TTC549 (cell line): ENCODE measurements at regions not wholly inside any gene's neighbourhood (a gene's known extent, or its start where the extent isn't known, plus 50 kb on each side); places are given as distances from the start of the nearest gene placed in this dataset.
"Not testable (repeated sequence)": the region's sequence is repeated elsewhere in the genome, so short reads cannot be mapped to it uniquely, and the experiment has no call there.

Experiments used
- FAIRE-seq: peaks from 2 replicates; lab custom pipeline; 2012; peaks lifted over from hg19 to GRCh38; lab: Jason Lieb, UNC

DNA sequence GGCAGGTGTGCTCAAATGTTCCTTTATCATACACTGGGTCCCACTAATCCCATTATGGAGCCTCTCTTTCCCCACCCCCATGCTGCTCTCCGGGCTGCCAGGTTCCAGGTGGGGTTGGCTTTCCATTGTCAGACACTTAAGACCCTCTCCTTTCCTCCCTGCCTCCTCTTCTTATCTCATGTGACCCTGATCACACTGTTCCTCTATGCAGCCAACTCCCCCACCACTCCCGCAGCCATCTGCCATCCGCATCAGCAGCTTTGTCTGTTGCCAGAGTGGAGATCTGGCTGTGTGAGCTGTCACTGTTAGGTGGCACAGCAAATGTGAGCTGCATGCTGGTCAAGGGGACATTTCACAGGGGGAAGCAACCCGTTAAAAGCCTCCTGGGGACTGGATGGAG, 391.4 kb downstream of the TNS3 start:
- no peak for FAIRE-seq

DNA sequence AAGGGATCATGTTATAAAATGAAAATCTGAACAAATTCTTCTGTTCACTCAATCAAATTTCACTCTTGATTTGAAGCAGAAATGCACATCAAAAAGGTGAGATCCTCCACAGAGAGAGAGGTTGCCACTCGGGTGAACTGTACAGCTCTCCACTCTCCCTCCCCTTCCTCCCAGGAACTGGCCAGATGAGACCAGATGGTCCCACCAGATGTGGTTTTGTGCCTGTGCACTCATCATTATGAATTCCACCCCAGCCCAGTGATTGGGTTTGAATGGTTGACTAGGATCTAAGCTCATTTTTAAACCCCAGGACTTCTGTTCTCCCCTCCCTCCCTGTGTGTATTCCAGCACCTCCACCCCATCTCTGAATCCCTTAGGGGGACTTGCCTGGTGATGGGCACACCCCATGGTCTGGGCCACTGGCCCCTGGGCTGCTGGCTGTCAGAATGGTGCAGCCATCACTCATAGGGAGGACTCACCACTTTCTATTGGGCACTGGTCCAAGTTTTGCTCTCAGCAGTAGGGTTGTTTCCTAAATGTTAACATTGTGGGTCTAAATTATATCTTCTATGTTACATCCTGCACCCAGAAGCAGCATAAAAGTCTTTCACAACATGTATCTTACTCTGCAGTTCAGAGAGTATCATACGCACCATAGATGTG, 393.1 kb downstream of the TNS3 start:
- no peak for FAIRE-seq

DNA sequence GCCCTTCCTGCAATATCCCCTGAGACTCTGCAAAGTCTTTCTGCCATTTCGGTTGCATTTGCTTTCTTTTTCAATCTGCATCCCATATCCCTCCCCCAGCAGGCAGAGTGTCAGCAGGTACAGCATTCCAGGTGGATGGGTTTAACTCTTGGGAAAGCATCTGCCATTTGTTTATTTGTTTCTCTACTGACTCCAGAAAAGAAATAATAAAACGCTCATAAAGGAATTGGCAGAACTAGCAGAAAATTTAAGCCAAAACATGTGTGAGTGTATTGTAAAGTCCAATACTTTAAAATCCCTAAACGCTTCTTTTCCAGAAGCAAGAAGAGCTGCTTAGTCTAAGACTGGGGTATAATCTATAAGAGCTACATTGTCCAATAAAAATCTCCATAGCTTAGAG, 393.8 kb downstream of the TNS3 start:
- no peak for FAIRE-seq

DNA sequence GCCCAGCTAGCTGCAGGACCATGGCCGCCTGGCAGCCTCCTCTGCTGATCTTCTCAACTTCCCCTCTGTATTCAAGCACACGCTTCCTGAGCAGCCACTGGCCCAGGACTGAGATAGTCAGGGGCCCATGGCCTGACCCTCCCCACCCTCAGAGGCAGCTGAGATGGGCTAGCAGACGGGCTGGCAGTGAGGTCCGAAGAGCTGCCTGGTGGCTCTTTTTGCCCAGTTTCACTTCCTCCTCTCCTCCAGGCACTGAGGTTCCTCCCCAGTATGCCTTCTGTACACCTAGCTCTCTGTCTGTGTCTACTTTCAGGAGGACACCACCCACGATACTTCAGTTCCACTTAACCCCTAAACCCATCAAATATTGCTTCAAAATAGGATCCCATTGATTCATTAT, 395.6 kb downstream of the TNS3 start:
- no peak for FAIRE-seq

DNA sequence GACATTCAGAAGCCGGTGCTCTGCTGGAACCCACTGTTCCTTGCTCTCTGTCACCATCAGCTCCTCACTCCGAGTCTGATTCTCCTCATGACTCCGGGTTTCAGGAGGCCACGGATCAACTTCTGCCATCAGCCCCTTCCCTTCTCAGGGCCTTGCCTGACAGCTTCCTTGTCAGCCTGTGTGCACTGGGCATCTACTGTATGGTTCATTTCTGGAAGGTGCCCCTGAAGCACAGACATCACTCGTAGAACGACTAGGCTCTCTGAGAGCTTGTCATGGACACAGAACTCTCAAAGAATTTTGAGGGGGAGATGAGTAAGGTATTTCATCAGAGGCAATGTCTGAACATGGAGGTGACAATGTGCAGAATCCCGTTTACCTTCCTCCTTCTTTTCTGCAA, 396.1 kb downstream of the TNS3 start:
- FAIRE-seq = no peak

DNA sequence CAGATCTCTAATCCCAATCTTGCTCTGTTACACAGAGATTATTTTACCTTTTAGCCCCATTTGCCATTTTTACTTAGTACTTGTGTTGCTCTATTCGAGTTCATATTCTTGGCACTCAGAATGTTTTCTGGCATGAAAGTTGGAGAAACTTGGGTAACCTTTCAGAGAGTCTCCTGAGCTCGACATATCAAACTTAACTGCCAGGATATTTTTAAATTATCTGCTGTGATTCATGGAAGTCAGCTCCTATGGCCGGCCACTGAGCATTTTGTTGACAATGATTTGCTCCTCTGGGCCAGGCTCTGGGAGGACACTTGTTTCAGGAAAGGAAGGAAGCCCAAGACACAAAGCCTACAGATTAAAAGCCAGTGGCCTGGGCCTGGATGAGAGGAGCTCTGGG, 396.7 kb downstream of the TNS3 start:
- FAIRE-seq = no peak

DNA sequence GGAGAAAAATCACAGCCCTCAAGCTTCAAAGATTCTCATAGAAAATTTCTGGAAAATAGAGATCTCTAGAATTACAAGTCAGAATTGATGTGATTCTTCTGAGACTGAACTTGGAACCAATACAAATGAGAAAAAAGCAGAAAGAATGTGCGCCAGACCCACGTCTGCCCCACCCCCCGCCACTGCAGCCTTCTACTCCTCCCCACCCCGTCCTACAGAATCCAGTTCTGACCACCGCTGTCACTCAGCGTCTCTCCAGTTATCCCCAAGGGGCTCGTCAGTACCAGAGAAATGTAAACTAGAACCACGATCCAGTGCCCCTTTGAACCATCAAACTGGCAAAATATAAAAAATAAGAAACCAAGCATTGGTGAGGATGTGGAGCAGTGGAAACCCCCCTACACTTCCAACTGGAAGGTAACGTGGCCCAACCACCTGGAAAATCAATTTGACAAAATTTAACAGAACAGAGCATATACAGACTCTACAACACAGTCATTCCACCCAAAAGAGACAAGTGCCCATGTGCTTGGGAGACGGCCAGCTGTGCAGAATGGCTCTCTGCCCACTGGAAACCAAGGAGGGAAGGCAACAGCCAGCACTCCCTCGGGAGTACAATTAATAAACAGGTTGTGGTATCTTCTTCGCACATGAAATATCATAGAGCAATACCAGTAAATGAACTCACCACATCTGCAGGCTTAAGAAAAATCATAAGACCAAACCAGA, 397.9 kb downstream of the TNS3 start:
- FAIRE-seq = no peak

DNA sequence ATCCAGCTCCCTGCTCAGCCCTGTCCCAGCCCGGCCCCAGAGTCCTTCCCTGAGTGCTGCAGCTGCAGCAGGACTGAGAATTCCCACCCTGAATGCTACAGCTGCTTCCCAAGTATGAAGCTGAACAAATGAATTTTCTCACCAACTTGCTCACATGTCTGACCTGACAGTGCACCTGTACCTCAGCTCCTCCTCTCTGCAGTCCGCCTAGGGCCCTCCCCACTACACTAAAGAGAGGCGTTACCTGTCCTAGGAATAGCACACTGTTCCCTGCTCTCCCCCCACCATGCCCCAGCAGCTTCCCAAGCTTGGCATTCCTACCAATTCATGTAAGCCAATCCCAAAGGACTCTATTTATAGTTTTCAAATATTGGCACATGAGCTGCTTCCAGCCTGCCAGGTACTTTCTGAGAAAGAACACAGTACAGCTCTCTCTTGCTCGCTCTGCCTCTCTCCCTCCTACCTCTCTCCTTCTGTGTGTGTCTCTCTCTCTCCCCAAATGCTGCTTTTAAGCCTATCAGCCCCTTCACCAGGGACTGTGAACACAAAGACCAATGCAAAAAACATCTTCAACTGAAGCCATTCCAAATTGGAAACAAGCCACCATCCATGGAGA, 400.1 kb downstream of the TNS3 start:
- FAIRE-seq = no peak

DNA sequence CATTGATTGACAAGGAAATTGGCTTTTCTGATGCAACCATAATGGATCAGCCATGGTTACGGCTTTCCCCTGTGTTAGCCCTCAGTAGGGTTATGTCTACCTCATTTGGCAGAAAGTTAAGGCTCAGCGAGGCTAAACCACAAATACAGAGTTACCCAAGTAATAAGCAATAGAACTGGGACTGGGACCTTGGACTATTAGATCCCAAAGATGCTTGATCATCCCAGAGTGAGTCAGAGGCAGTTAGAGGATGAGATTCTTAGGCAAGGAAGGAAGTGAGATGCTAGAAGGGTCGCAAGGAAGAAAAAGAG, 401.4 kb downstream of the TNS3 start:
- FAIRE-seq = no peak

DNA sequence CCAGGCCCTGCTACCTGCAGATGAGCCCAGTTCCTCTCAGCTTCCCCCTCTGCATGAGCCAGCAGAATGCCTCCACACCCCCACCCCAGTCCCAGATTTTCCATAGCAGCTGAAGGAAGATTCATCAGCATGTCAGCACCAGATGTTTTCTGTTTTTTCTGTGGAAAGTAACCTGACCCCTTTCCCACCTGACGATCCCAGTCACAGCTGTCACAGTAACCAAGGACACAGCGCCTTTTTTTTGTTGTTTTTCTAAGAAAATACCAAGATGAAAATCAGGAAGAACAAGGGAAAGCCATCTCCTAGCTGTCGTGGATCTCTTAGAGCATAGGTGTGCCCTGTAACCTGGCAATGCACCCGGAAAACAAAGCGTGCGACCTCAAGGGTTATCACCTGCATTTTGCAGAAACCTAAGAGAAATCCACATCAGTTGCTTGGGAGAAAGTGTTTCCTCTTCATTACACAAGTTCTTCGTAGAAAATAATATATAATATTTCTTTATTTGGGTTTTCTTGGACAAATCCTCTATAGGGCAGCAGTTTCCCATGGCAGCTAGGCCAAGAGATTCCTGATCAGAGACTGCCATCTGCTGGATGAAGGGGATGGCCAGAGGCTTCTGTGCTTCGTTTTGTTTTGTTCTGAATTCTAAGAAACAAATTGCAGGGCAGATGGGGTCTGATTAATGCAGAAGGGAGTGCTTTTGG, 401.9 kb downstream of the TNS3 start:
- FAIRE-seq = peak; percentile 87

DNA sequence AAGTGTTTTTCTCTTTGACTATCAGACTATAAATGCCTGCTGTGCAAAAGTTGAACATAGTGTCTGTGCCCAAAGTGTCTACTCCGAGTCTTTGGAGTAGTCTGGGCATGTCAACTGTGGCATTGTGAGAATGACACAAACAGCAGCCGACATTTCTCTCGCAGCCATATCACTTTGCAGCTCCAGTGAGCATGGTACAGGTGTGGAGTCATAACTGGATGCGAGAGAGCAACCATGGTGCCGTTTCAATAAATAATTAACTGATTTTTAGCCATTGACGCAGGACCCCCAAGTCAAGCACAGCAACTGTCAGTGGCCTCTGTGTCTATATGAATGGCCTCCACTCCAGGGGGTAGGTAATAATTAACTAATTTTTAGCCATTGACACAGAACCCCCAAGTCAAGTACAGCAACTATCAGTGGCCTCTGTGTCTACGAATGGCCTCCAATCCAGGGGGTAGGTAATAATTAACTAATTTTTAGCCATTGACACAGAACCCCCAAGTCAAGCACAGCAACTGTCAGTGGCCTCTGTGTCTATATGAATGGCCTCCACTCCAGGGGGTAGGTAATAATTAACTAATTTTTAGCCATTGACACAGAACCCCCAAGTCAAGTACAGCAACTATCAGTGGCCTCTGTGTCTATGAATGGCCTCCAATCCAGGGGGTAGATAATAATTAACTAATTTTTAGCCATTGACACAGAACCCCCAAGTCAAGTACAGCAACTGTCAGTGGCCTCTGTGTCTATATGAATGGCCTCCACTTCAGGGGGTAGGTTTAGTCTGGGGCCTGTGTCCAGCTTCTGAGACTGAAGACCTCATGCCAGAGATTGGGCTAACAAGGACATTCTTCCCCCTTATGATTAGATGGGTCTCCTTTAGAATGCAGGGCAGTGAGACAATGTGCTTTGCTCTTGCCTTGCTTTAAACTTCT, 409.0 kb downstream of the TNS3 start:
- not testable (repeated sequence) for FAIRE-seq

DNA sequence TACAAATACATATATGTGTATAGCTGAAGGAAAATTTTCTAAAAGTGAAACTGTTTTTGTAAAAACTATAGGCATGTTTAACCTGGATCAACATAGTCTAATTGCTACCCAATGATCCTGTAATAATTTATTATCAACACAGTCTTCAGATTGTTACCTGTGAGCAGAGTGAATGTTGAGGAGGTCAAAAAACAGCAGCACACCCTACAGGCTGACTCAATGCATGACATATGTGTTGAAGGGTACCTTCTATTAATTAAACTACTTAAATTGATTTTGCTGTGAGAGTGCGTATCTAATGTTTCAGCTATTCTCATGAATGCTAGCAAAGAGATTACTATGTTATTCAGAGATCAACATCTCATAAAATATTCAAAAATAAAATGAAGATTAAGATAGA, 411.4 kb downstream of the TNS3 start:
- no peak for FAIRE-seq

DNA sequence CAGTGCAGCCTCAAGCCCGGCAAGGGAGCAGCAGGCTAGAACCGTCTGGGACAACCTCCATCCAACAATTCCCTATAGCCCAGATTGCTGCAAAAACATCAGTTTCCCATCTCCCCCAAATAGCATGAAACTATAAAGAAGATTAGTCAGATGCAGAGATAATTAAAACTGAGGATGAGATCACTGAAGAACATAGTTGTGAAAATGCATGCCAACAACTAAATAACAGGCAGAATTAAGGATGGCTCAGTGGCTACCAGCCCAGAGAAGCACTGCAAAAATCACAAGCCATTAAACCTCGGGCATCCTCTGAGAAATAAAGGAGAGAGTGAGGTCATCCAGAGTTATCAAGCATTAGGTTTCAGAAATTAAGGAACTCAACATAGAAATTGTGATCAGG, 427.1 kb downstream of the TNS3 start:
- no peak for FAIRE-seq

DNA sequence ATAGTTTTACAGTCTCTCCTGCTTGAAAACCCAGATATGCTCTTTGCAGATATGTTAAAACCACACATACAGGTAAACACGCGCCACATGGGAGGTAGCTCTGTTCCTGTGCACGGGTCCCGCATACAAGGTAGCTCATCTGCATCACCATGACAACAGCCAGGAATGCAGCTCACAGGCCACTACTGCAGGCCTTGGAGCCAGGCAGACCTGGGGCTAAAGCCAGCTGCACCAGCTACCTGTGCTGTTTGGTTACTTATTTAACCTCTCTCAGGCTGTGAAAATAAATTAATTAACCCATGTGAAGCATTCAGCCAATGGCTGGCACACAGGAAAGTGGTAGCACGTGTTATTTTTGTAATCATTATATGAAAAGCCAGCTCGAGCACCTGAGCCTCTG, 428.3 kb downstream of the TNS3 start:
- no peak for FAIRE-seq

DNA sequence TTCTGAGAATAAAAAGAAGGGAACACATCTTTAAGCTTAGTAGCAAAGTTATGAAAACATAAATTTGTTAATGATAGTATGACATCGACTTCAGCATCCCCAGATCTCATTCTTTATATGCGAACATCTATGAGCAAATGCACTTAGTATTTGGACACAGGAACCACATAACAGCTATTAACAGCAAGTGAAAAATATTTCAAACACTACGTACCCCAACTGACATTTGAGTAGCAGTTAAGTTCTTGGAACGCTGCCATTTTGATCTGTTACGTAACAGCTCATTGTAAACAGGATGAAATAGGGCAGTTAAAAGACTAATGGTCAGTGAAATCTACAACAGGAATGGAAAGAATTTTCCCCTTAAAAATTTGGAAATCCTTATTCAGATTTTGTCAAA, 428.9 kb downstream of the TNS3 start:
- FAIRE-seq = no peak

DNA sequence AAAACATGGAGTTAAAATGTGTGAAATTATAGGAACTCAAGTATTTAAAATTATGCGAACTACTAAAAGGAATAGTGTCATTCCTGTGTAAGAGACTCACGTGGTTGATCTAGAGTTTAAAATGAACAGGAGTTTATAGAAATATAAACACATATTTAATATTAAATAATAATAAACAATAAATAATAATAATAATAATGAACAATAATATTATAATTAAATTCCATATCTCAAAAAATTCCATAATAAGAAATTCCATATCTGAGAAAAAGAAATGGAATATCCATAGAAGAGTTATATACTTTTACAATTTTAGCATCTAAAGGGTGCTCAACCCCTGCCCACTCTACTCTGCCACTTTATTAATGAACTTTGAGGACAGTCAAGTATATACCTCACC, 429.6 kb downstream of the TNS3 start:
- no peak for FAIRE-seq

DNA sequence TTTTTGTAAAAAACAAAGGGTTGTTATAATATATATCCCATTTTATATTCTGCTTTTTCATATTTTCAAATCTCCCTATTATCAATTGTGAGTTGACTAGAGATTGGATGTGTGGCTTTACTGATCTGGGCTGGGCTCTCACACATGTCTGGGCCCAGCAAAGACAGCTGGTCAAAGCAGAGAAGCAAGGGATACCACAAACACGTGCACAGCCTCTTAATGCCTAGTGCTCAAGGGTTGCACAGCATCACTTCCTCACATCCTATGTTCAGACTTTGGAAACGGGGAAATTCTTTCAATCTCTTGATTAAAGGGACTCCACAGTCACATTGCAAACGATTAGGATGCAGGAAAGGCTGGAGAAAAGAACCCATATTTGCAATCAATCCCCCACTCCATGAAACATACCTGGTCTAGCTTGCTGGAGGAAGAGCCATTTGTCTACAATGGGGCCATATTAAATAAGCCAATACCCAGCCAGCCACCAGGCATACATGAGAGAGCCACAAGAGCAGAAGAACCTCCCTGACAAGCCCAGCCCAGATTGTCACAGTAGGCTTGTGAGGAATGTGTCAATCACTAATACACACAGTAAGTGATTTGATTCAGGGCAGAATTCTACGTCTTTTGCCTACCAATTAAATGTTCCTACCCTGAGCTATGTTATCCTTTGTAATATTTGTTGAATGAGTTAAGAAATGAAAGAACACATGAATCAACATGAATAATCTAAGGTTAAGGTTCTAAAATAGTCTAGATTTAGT, 431.2 kb downstream of the TNS3 start:
- FAIRE-seq = no peak

DNA sequence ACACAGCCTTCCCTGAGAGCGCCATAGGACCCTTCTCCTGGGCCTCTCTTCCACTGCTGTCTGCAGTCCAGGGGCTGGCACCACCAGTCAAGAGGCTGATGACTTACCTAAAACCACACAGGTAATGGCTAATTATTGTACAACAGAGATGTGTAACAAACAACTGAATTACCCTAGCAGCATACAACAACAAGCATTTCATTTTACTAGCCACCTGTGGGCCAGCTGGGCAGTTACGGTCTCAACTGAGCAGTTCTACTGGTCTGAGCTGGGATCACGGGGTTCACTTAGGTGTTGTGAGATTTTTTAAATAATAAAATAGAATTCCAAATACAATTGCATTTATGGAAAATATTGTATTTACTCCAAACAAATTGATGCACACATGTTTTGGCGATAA, 431.9 kb downstream of the TNS3 start:
- no peak for FAIRE-seq

DNA sequence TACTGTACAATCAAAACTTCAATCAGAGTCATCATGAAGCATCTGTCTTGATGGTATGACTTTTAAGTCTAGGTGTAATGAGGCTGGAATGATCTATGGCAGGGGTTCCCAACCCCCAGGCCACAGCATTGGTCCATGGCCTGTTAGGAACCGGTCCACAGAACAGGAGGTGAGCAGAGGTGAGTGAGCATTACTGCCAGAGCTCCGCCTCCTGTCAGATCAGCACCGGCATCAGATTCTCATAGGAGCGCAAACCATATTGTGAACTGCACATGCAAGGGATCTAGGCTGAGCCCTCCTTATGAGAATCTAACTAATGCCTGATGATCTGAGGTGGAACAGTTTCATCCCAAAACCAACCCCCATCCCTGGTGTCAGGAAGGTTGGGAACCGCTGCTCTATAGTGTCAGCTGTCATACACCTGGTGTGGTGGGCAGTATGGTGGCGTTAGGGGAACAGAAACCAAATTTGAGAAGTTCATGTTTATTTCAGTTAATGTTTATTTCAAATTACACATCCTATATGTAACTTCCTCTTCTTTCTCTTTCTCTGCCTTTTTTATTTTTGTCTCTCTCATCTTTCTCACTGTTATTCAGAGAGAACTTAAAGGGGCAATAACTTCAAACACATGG, 432.6 kb downstream of the TNS3 start:
- no peak for FAIRE-seq

DNA sequence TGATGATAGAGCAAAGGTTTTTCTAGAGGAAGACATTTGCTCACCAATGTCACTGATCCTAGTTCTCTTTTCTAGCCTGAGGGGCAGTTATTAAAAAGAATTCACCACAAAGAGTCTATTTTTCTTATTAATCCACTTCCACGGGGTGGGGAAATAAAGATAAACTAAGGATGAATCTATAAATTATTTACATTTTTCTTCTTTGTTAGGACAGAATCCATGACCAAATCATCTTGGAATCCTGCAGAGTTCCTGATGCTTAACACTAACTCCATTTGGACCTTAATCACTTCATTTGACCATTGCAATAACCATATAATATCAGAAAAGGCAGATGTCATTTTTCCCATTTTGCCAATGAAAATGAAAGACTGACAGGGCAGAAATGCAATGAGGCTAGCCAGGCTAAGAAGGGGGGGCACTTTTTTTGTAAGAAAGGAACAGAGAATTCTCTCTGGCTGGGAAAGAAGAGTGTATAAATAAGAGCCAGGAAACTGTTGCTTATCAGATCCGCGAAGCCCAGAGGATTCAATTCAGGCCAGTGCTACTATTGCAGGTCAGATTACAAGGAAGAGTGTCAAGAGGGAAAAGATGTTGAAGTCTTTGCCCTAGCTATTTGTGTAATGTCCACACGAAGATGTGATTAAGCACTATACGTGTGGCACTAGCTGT, 433.2 kb downstream of the TNS3 start:
- FAIRE-seq = no peak
